K562 (cell line): ENCODE measurements at regions not wholly inside any gene's neighbourhood (a gene's known extent, or its start where the extent isn't known, plus 50 kb on each side); places are given as distances from the start of the nearest gene placed in this dataset.

Source experiments
- ATAC-seq: fragments of 200-7000 bp; cut with Tn5 transposase; 3 replicates; pipeline ENCODE4 v1.9.1; 2020; ENCODE audit warnings: moderate library complexity
- BruUV-seq: library from RNA; stranded (reverse); fragments of 400-500 nt; replicated peaks from 2 replicates; lab custom pipeline; 2021; lab: Mats Ljungman, UMichigan
- CTCF ChIA-PET: fragments of 300-600 bp; formaldehyde crosslinking; extraction: SDS; loops from one replicate; lab custom pipeline; 2021; ENCODE audit warnings: low intra/inter-chr PET ratio; lab: Yijun Ruan, JAX
- POLR2A ChIA-PET: fragments of 300-600, 350-650 bp; sonication (Branson Sonifier 250); formaldehyde crosslinking; extraction: SDS; loops from one replicate; lab custom pipeline; 2021; ENCODE audit warnings: antibody characterized with exemption, inconsistent platforms; lab: Yijun Ruan, JAX
- DNase-seq, 4 experiments: peaks; one replicate each; pipeline versions ENCODE4 v3.0.0 to v3.0.0-alpha.2; 2011 to 2018; ENCODE audit warnings: low spot score in 3 of 4, mixed read lengths in 3 of 4; ENCODE audit errors: extremely low read depth in 1 of 4
- FAIRE-seq: peaks from 2 replicates; lab custom pipeline; 2011; peaks lifted over from hg19 to GRCh38; lab: Jason Lieb, UNC
- H2AFZ ChIP-seq: 2 replicates; pipeline ENCODE4 v1.6.0; 2011; ENCODE audit warnings: low read depth, low read length, control low read depth, inconsistent platforms
- H3K27ac ChIP-seq: fragments of 200-600 bp; 3 replicates; pipeline ENCODE4 v1.8.0; 2011; ENCODE audit warnings: low read depth, mild to moderate bottlenecking, control low read depth, inconsistent platforms, low read length, moderate library complexity, mixed read lengths; ENCODE audit errors: extremely low read depth
- H3K27me3 ChIP-seq, 2 experiments: fragments of 300-600 bp in 1 of 2; 2 replicates in 1 of 2; 3 replicates in 1 of 2; pipeline versions ENCODE4 v1.6.0 to v1.8.0; 2011; ENCODE audit warnings: inconsistent platforms in 2 of 2, low read length in 2 of 2, mild to moderate bottlenecking in 1 of 2, mixed read lengths in 1 of 2, moderate library complexity in 1 of 2; ENCODE audit not compliant: control insufficient read depth in 2 of 2, insufficient read depth in 2 of 2
- H3K36me3 ChIP-seq: fragments of 300-600 bp; 3 replicates; pipeline ENCODE4 v1.8.0; 2011; ENCODE audit warnings: mild to moderate bottlenecking, low read length, inconsistent platforms; ENCODE audit not compliant: control insufficient read depth, insufficient read depth
- H3K4me1 ChIP-seq, 2 experiments: fragments of 200-600 bp in 1 of 2; replicated peaks in 1 of 2; 2 replicates in 1 of 2; 3 replicates in 1 of 2; pipeline versions ENCODE4 v1.5.1 to v1.8.0; 2011; ENCODE audit warnings: inconsistent platforms in 2 of 2, low read length in 2 of 2, mild to moderate bottlenecking in 1 of 2, mixed read lengths in 1 of 2, moderate library complexity in 1 of 2; ENCODE audit not compliant: control insufficient read depth in 2 of 2, insufficient read depth in 2 of 2
- H3K4me2 ChIP-seq: 2 replicates; pipeline ENCODE4 v1.6.1; 2011; ENCODE audit warnings: low read length, control low read depth, inconsistent platforms, mixed read lengths; ENCODE audit not compliant: insufficient read depth
- H3K4me3 ChIP-seq: fragments of 200-600 bp; sonication (generic), shearing (Covaris generic); 2 replicates; pipeline ENCODE4 v1.5.1; 2016; ENCODE audit warnings: control low read depth, inconsistent platforms
- H3K79me2 ChIP-seq: fragments of 200-600 bp; 3 replicates; pipeline ENCODE4 v1.8.0; 2011; ENCODE audit warnings: low read length, inconsistent platforms; ENCODE audit not compliant: control insufficient read depth, insufficient read depth
- H3K9ac ChIP-seq, 2 experiments: 2 replicates each; pipeline versions ENCODE4 v1.6.0 to v1.6.1; 2011; ENCODE audit warnings: low read depth in 2 of 2, low read length in 2 of 2, control low read depth in 1 of 2, inconsistent platforms in 1 of 2, mild to moderate bottlenecking in 1 of 2, mixed read lengths in 1 of 2; ENCODE audit not compliant: insufficient read depth in 1 of 2
- H3K9me1 ChIP-seq: one replicate; pipeline ENCODE4 v1.6.0; 2011; ENCODE audit warnings: inconsistent platforms, mild to moderate bottlenecking, low read length, moderate library complexity; ENCODE audit not compliant: control insufficient read depth, insufficient read depth
- H3K9me3 ChIP-seq: replicated peaks from 2 replicates; pipeline ENCODE4 v1.5.1; 2011; ENCODE audit warnings: low read depth, low read length, inconsistent platforms; ENCODE audit not compliant: control insufficient read depth, insufficient read depth
- H4K20me1 ChIP-seq: replicated peaks from 2 replicates; pipeline ENCODE4 v1.6.1; 2011; ENCODE audit warnings: low read length, inconsistent platforms, mixed read lengths; ENCODE audit not compliant: control insufficient read depth, insufficient read depth
- BRCA1 ChIP-seq, 2 experiments: fragments of 450-650 bp in 1 of 2; sonication (generic) in 1 of 2; formaldehyde crosslinking in 1 of 2; IDR thresholded peaks; 2 replicates each; pipeline versions ENCODE4 v1.5.0 to v1.6.1; 2017 to 2020; ENCODE audit warnings: mild to moderate bottlenecking in 1 of 2, missing genetic modification reagents in 1 of 2
- CHD2 ChIP-seq: IDR thresholded peaks from 2 replicates; pipeline ENCODE4 v1.6.1; 2011; ENCODE audit warnings: low read depth, low read length
- GATA2 ChIP-seq: sonication (generic); formaldehyde crosslinking; IDR thresholded peaks from 2 replicates; pipeline ENCODE4 v1.4.0; 2020; ENCODE audit warnings: mild to moderate bottlenecking, missing genetic modification reagents
- POLR3A ChIP-seq: IDR thresholded peaks from 2 replicates; pipeline ENCODE4 v1.6.1; 2011; ENCODE audit warnings: borderline replicate concordance, mild to moderate bottlenecking, moderate library complexity; ENCODE audit not compliant: insufficient read length, insufficient read depth; ENCODE audit errors: extremely low read depth
- RFX7 ChIP-seq: fragments of 250-450 bp; sonication (Bioruptor Pico); IDR thresholded peaks from 2 replicates; pipeline ENCODE4 v1.5.1; 2021; ENCODE audit warnings: mild to moderate bottlenecking
- ZBTB2 ChIP-seq: fragments of 450-650 bp; IDR thresholded peaks from 2 replicates; pipeline ENCODE4 v1.6.1; 2016; ENCODE audit warnings: antibody characterized with exemption
- ZNF140 ChIP-seq: fragments of 250-450 bp; sonication (Bioruptor Pico); IDR thresholded peaks from 2 replicates; pipeline ENCODE4 v1.8.0; 2021; ENCODE audit warnings: moderate library complexity, mild to moderate bottlenecking, inconsistent platforms
- ZNF408 ChIP-seq: fragments of 250-450 bp; sonication (Bioruptor Pico); IDR thresholded peaks from 2 replicates; pipeline ENCODE4 v1.4.0; 2020; ENCODE audit warnings: low read depth, mild to moderate bottlenecking, moderate library complexity
- ZNF444 ChIP-seq: fragments of 250-450 bp; sonication (Bioruptor Pico); IDR thresholded peaks from 2 replicates; pipeline ENCODE4 v1.4.0; 2020; ENCODE audit warnings: mild to moderate bottlenecking, moderate library complexity
- ZNF609 ChIP-seq: sonication (generic); formaldehyde crosslinking; IDR thresholded peaks from 2 replicates; pipeline ENCODE4 v1.8.1; 2023; ENCODE audit warnings: missing genetic modification reagents, mild to moderate bottlenecking, borderline replicate concordance
- ZNF639 ChIP-seq, 2 experiments: fragments of 200-800 bp in 1 of 2; sonication (Bioruptor generic) in 1 of 2; sonication (generic) in 1 of 2; formaldehyde crosslinking in 1 of 2; IDR thresholded peaks in 1 of 2; conservative IDR thresholded peaks in 1 of 2; 2 replicates each; pipeline versions ENCODE4 v1.5.0 to v1.6.1; 2016 to 2020; ENCODE audit warnings: missing compliant biosample characterization in 1 of 2, missing genetic modification characterization in 1 of 2, missing genetic modification reagents in 1 of 2
- WGBS: fragments of 100-300 bp; shearing (Covaris generic); methylation state at CpG from one replicate; pipeline ENCODE4 v1.1.6; 2016; ENCODE audit warnings: low coverage, mixed read lengths; ENCODE audit not compliant: insufficient coverage; ENCODE audit errors: missing lambda C conversion rate; 5-methylcytosine and 5-hydroxymethylcytosine counted together
- in situ Hi-C: fragments of 300-500 bp; cut with MboI; formaldehyde crosslinking; loops from 4 replicates; pipeline ENCODE4 v1.15.0; 2018; ENCODE audit warnings: inconsistent platforms, mixed read lengths
- intact Hi-C: fragments of 100-400 bp; cut with micrococcal nuclease; formaldehyde crosslinking; loops from 2 replicates; pipeline ENCODE4 v1.14.2; 2022

- ATAC-seq (peak; percentile 50), DNase-seq (peak in 1 of 4 experiments; percentile 29), FAIRE-seq (no peak)
- Histone ChIP-seq H3K4me1 (peaks cover 0 to 21% of the 10 kb centered on the region in 2 experiments; a peak in 4 of 5 replicates), H2AFZ (peak overlapping the region; percentile 16; the same call in 1 of the 2 replicates), H3K4me3 (no peak overlapping the region), H3K4me2 (peak overlapping the region; percentile 23; the same call in 1 of the 2 replicates), H3K27ac (no peak overlapping the region; the same call in 2 of the 3 replicates), H3K79me2 (no peaks in the 10 kb centered on the region), H3K9me3 (peaks cover 10% of the 10 kb centered on the region), H3K36me3 (no peaks in the 10 kb centered on the region), H3K9ac (no peak overlapping the region), H3K9me1 (no peaks in the 10 kb centered on the region), H4K20me1 (no peaks in the 10 kb centered on the region), H3K27me3 (0 out of 5 replicates have a peak, but pooled peaks cover 0 to 2% of the 10 kb centered on the region in 2 experiments)
- ChIA-PET CTCF (no interaction called here), POLR2A (interaction anchor here (0.5 to 1.8 kb wide), 5 partner anchors 9 to 318 kb away, joined by 3 to 5 read pairs (median 3); no protein-coding TSS in a partner anchor)
- no TSS peak for BruUV-seq
- 27% methylated on average over 8 of the region's 8 CpGs for WGBS
- in situ Hi-C loops (no loop called here), intact Hi-C loops (no loop called here)
- TF ChIP-seq RFX7 (no peak), ZNF639 (CRISPR knock-in tag; conservative IDR thresholded peaks at IDR 0.05 in 1 of 2, IDR thresholded peaks at IDR 0.05 in 1 of 2) (0 out of 4 replicates have a peak, but pooled peaks of 1 of the 2 experiments have one; percentile 52), ZBTB2 (no peak), CHD2 (no peak), ZNF609 (CRISPR knock-in tag) (peak; percentile 65; the same call in 1 of the 2 replicates), BRCA1 (IDR thresholded peaks at IDR 0.05) (no peak), BRCA1 (CRISPR knock-in tag; IDR thresholded peaks at IDR 0.05) (no peak), GATA2 (CRISPR knock-in tag) (peak; percentile 81), POLR3A (no peak), ZNF140 (CRISPR knock-in tag) (no peak), ZNF408 (CRISPR knock-in tag) (no peak), ZNF444 (no peak)
Observed at GRCh38 chr2:171247741-171248662, 87.3 kb upstream of the TLK1 start.
